ENCODE measurements at regions not wholly inside any gene's neighbourhood (a gene's known extent, or its start where the extent isn't known, plus 50 kb on each side); places are given as distances from the start of the nearest gene placed in this dataset.

DNA sequence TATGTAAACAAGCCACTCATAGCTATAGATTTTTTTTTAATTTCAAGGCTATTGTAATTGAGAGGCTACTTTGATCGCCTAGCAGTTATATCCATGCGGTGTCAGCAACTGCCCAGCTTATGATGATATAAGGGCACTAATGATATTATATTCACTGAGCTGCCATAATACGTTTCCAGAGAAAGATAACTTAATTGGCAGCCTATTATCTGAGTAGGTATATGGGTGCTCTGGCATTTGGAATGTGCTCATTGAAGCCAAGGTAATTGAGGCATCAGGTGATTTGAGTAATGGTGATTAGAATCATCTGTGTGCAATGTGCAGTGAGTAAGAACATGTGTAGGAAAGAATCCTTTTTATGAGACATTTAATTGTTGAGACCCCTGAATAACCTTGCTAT lies 490.0 kb downstream of the CENPC start:
- no peak for TF ChIP-seq CTCF (IDR thresholded peaks at IDR 0.05)
- no peak for TF ChIP-seq POLR2A (IDR thresholded peaks at IDR 0.05)

Data from breast epithelium (tissue), 3 donors.